Colonic mucosa (tissue), 4 donors: ENCODE measurements at regions not wholly inside any gene's neighbourhood (a gene's known extent, or its start where the extent isn't known, plus 50 kb on each side); places are given as distances from the start of the nearest gene placed in this dataset.

Source experiments
- DNase-seq: peaks from one replicate; pipeline ENCODE4 v3.0.0-alpha.2; 2020
- H3K27ac ChIP-seq: fragments of 200-600 bp; one replicate; pipeline ENCODE4 v1.8.0; 2021
- H3K27me3 ChIP-seq: fragments of 200-600 bp; one replicate; pipeline ENCODE4 v1.8.0; 2021
- H3K36me3 ChIP-seq: fragments of 200-600 bp; one replicate; pipeline ENCODE4 v1.8.0; 2021
- H3K4me1 ChIP-seq: fragments of 200-600 bp; one replicate; pipeline ENCODE4 v1.8.0; 2021; ENCODE audit warnings: mild to moderate bottlenecking
- H3K4me3 ChIP-seq: fragments of 200-600 bp; one replicate; pipeline ENCODE4 v1.8.0; 2021
- H3K9ac ChIP-seq, 2 donors: one replicate each; pipeline ENCODE4 v1.7.0; 2013; ENCODE audit warnings: control low read depth in 2 of 2, low read depth in 2 of 2, low read length in 2 of 2
- H3K9me3 ChIP-seq: fragments of 200-600 bp; one replicate; pipeline ENCODE4 v1.8.0; 2021
- CTCF ChIP-seq: fragments of 200-600 bp; IDR thresholded peaks from one replicate; pipeline ENCODE4 v1.8.0; 2022; ENCODE audit warnings: antibody characterized with exemption, mild to moderate bottlenecking
- intact Hi-C: fragments of 100-400 bp; cut with DNase I; formaldehyde crosslinking; loops from one replicate; pipeline ENCODE4 v1.14.1; 2022
- donor health status: healthy.
- donor health status: DM: no; HTN: no; CAD: no.
- donor health status: DM: no; HTN: no; CAD: no.

GRCh38 chr13:30560212-30560611, 57.5 kb upstream of the USPL1 start:
- Histone ChIP-seq H3K4me1 (no peaks in the 10 kb centered on the region), H3K36me3 (no peaks in the 10 kb centered on the region), H3K27me3 (no peaks in the 10 kb centered on the region), H3K27ac (no peak overlapping the region), H3K9ac (no peak overlapping the region), H3K4me3 (no peak overlapping the region), H3K9me3 (no peaks in the 10 kb centered on the region)
- no peak for TF ChIP-seq CTCF
- intact Hi-C loops = no loop called here
- no peak for DNase-seq

- no peak for DNase-seq
- H3K9ac ChIP-seq = no peak overlapping the region
- H3K4me3 ChIP-seq = no peak overlapping the region
- no peaks in the 10 kb centered on the region for H3K36me3 ChIP-seq
- TF ChIP-seq CTCF = no peak
- no peaks in the 10 kb centered on the region for H3K4me1 ChIP-seq
- H3K27me3 ChIP-seq = no peaks in the 10 kb centered on the region
- no peaks in the 10 kb centered on the region for H3K9me3 ChIP-seq
- intact Hi-C loops = no loop called here
- H3K27ac ChIP-seq = no peak overlapping the region
Measured at GRCh38 chr13:30561511-30561910, 56.2 kb upstream of the USPL1 start.

- H3K9me3 ChIP-seq = no peaks in the 10 kb centered on the region
- no peak overlapping the region for H3K4me3 ChIP-seq
- H3K9ac ChIP-seq = no peak overlapping the region
- H3K27me3 ChIP-seq = no peaks in the 10 kb centered on the region
- intact Hi-C loops = no loop called here
- no peaks in the 10 kb centered on the region for H3K36me3 ChIP-seq
- TF ChIP-seq CTCF = no peak
- H3K27ac ChIP-seq = no peak overlapping the region
- DNase-seq = no peak
- H3K4me1 ChIP-seq = no peaks in the 10 kb centered on the region
Measured at GRCh38 chr13:30564489-30564888, 53.2 kb upstream of the USPL1 start.

- no peaks in the 10 kb centered on the region for H3K36me3 ChIP-seq
- H3K4me1 ChIP-seq = no peaks in the 10 kb centered on the region
- H3K4me3 ChIP-seq = no peak overlapping the region
- no peak for DNase-seq
- no peak overlapping the region for H3K27ac ChIP-seq
- no peaks in the 10 kb centered on the region for H3K27me3 ChIP-seq
- intact Hi-C loops = no loop called here
- H3K9ac ChIP-seq = no peak overlapping the region
- H3K9me3 ChIP-seq = no peaks in the 10 kb centered on the region
- no peak for TF ChIP-seq CTCF
Measured at GRCh38 chr13:30565658-30566057, 52.1 kb upstream of the USPL1 start.

GRCh38 chr13:30567072-30567471, 50.6 kb upstream of the USPL1 start:
- Histone ChIP-seq H3K4me1 (no peaks in the 10 kb centered on the region), H3K9me3 (no peaks in the 10 kb centered on the region), H3K36me3 (no peaks in the 10 kb centered on the region), H3K27ac (no peak overlapping the region), H3K9ac (no peak overlapping the region), H3K27me3 (no peaks in the 10 kb centered on the region), H3K4me3 (no peak overlapping the region)
- DNase-seq = no peak
- no peak for TF ChIP-seq CTCF
- intact Hi-C loops = no loop called here
